ENCODE measurements at regions not wholly inside any gene's neighbourhood (a gene's known extent, or its start where the extent isn't known, plus 50 kb on each side); places are given as distances from the start of the nearest gene placed in this dataset.

- no CpG with 5 or more reads among the region's 2 CpGs for WGBS (ENCODE audit: extremely low coverage, insufficient read length, low lambda C conversion rate)
- Histone ChIP-seq H2AK5ac (ENCODE audit: insufficient read length, low read length) (no peak overlapping the region), H3K14ac (ENCODE audit: insufficient read depth, low read length) (no peak overlapping the region), H3K23me2 (ENCODE audit: insufficient read length, low read depth, low read length, poor library complexity, severe bottlenecking) (no peaks in the 10 kb centered on the region), H4K20me1 (ENCODE audit: control insufficient read depth, insufficient read depth, insufficient read length) (no peaks in the 10 kb centered on the region), H3K9ac (ENCODE audit: extremely low read depth, insufficient read length, low read length) (no peak overlapping the region), H3T11ph (ENCODE audit: low read length) (no peak overlapping the region), H2AFZ (ENCODE audit: low read length) (no peak overlapping the region), H2BK20ac (ENCODE audit: low read depth, low read length, poor library complexity, severe bottlenecking) (no peak overlapping the region), H3K9me3 (ENCODE audit: control insufficient read depth, low read depth, low read length) (no peaks in the 10 kb centered on the region), H3K56ac (ENCODE audit: insufficient read length, low read depth, low read length) (no peak overlapping the region), H2BK15ac (ENCODE audit: low read depth, low read length) (no peak overlapping the region), H2BK12ac (ENCODE audit: insufficient read length, low read depth, low read length) (no peak overlapping the region), H3K23ac (ENCODE audit: insufficient read length, low read depth, low read length) (no peak overlapping the region), H3K4ac (ENCODE audit: low read depth, low read length) (no peak overlapping the region), H3K4me2 (ENCODE audit: insufficient read depth, insufficient read length, low read length) (no peak overlapping the region), H3K27me3 (ENCODE audit: insufficient read depth, low read length) (no peaks in the 10 kb centered on the region), H3K79me2 (ENCODE audit: insufficient read depth, low read length) (no peaks in the 10 kb centered on the region), H2BK5ac (ENCODE audit: insufficient read length, low read length) (no peak overlapping the region), H4K5ac (ENCODE audit: insufficient read length, low read depth, low read length) (no peak overlapping the region), H4K91ac (ENCODE audit: insufficient read length, low read depth, low read length) (no peak overlapping the region), H3K4me1 (ENCODE audit: insufficient read depth, low read length) (no peaks in the 10 kb centered on the region), H2BK120ac (ENCODE audit: low read depth, low read length, poor library complexity, severe bottlenecking) (no peak overlapping the region), H3K18ac (ENCODE audit: insufficient read length, low read depth, low read length) (no peak overlapping the region), H3K79me1 (ENCODE audit: insufficient read depth, low read depth, low read length, poor library complexity, severe bottlenecking) (no peaks in the 10 kb centered on the region), H4K8ac (replicated peaks; ENCODE audit: insufficient read length, low read depth, low read length) (no peak overlapping the region), H3K27ac (ENCODE audit: insufficient read length, low read depth, low read length) (no peak overlapping the region)
- H3K4me1 Mint-ChIP-seq = no peaks in the 10 kb centered on the region
- DNase-seq = no peak
- 0 out of 7 replicates have a peak, but pooled peaks cover 0 to 3% (median 0%) of the 10 kb centered on the region in 3 experiments for H3K36me3 Mint-ChIP-seq (ENCODE audit: insufficient read depth in 1 of 3, low read depth in 3 of 3)
- H3K4me3 Mint-ChIP-seq = no peak overlapping the region
- no peaks in the 10 kb centered on the region for H3K27me3 Mint-ChIP-seq (ENCODE audit: low read depth)
- H3K9me3 Mint-ChIP-seq = peaks cover 0 to 2% of the 10 kb centered on the region in 2 experiments; a peak in 1 of 5 replicates
- no peak for TF ChIP-seq CTCF (conservative IDR thresholded peaks at IDR 0.05)
- H3K27ac Mint-ChIP-seq = no peak overlapping the region
Measured at GRCh38 chr4:33980361-33980760, 2264.0 kb downstream of the ARAP2 start.

Data from H9 (cell line).